SJSA1 (cell line): ENCODE measurements at regions not wholly inside any gene's neighbourhood (a gene's known extent, or its start where the extent isn't known, plus 50 kb on each side); places are given as distances from the start of the nearest gene placed in this dataset.

Source experiments
- DNase-seq, 2 experiments: peaks; one replicate each; pipeline ENCODE4 v3.0.0-alpha.2; 2015 to 2020; ENCODE audit warnings: low spot score in 2 of 2, low read depth in 1 of 2
- H3K27ac ChIP-seq: fragments of 250-450 bp; sonication (Bioruptor Pico); 2 replicates; pipeline ENCODE4 v1.5.1; 2020; ENCODE audit warnings: mild to moderate bottlenecking, moderate library complexity
- H3K27me3 ChIP-seq: fragments of 250-450 bp; sonication (Bioruptor Pico); replicated peaks from 2 replicates; pipeline ENCODE4 v1.5.1; 2020; ENCODE audit warnings: mild to moderate bottlenecking, moderate library complexity
- H3K36me3 ChIP-seq: fragments of 250-450 bp; sonication (Bioruptor Pico); 2 replicates; pipeline ENCODE4 v1.5.1; 2020; ENCODE audit warnings: mild to moderate bottlenecking
- H3K4me1 ChIP-seq: fragments of 250-450 bp; sonication (Bioruptor Pico); replicated peaks from 2 replicates; pipeline ENCODE4 v1.6.1; 2021; ENCODE audit warnings: mild to moderate bottlenecking
- H3K4me3 ChIP-seq: fragments of 250-450 bp; sonication (Bioruptor Pico); 2 replicates; pipeline ENCODE4 v1.5.1; 2020; ENCODE audit warnings: mild to moderate bottlenecking
- H3K9me3 ChIP-seq: fragments of 250-450 bp; sonication (Bioruptor Pico); replicated peaks from 2 replicates; pipeline ENCODE4 v1.5.1; 2020; ENCODE audit warnings: mild to moderate bottlenecking

DNA sequence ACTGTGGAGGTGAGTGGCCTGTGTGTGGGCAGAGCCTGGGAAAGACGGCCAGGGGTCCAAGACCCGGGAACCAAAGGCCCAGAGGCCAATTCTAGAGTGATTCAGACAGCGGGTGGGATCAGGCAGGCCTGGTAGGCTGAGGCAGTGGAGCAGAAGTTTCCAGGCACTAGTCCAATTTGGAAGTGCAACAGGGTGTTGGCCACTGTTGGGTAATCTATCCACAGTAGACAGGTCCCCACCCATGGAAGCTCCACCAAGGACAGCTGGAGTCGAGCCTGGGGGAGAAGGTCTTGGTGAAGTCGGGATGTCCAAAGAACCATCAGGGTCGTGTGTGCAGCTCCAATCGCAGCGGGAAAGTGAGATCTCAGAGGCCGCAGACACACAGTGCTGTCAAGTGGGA lies 125.8 kb upstream of the COPS8 start:
- H3K27me3 ChIP-seq, result no peaks in the 10 kb centered on the region
- peaks cover 2% of the 10 kb centered on the region; the same call in 1 of the 2 replicates for H3K9me3 ChIP-seq
- H3K4me1 ChIP-seq, result peaks cover 10% of the 10 kb centered on the region
- H3K4me3 ChIP-seq, result no peak overlapping the region
- no peak overlapping the region for H3K27ac ChIP-seq
- DNase-seq, result no peak
- H3K36me3 ChIP-seq, result no peaks in the 10 kb centered on the region

DNA sequence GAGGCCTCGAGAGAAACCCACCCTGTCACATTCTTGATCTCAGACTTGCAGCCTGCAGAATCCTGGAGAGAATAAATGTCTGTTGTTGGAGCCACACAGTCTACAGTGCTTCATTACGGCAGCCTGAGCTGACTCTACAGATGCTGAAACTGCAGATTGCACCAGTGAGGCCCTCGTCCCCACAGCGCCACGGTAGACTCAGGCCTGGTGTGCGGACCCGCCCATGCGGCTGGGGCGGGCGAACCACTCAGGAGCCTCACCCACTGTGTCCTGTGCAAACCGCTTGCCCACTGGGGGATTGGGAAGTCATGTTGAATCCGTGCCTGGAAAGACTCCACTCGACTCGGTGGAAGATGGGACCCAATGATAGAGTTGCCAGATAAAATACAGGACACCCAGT lies 125.2 kb upstream of the COPS8 start:
- no peak for DNase-seq
- Histone ChIP-seq H3K4me1 (peaks cover 7% of the 10 kb centered on the region), H3K27me3 (no peaks in the 10 kb centered on the region), H3K4me3 (no peak overlapping the region), H3K36me3 (no peaks in the 10 kb centered on the region), H3K9me3 (peaks cover 2% of the 10 kb centered on the region; the same call in 1 of the 2 replicates), H3K27ac (no peak overlapping the region)

DNA sequence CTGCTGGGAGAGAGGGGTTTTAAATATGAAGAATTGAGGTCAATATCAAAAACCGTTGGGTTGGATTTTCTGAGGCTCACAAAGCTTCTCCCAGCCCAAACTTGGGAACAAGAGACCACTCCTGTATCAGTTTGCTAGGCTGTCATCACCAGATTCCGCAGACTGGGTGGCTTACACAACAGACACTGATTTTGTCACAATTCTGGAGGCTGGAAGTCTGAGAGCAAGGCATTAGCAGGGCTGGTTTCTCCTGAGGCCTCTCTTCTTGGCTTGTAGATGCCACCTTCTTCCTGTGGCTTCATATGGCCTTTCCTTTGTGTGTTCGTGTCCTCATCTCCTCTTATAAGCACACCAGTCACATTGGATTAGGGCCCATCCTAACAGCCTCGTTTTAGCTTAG lies 122.9 kb upstream of the COPS8 start:
- Histone ChIP-seq H3K27ac (no peak overlapping the region), H3K27me3 (no peaks in the 10 kb centered on the region), H3K36me3 (no peaks in the 10 kb centered on the region), H3K4me3 (no peak overlapping the region), H3K4me1 (no peaks in the 10 kb centered on the region; the same call in 1 of the 2 replicates), H3K9me3 (no peaks in the 10 kb centered on the region)
- no peak for DNase-seq

DNA sequence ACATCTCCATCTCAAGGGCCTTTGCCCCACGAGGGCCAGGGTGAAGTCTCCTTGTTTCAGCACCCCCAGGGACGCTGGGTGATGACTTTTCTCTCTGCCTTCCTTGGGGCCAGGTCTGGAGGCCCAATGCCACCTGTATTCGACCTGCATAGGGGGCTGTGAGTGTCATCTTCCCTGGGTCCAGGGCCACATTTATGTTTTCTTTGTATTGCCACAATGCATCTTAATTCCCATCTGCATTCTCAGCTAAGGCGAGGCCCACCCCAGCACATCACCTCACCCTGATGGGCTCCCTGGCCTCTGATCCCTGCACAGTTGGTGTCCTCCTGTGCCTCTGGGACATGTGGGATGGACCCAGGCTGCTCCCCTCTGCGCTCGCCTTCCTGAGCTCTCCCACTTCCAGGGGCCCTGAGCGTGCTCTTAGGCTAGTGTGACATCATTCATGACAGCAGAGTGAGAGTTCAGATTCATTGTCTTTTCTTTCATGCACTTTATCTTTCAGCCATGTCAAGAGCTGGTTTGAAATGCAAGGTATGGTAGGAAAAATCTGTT lies 122.0 kb upstream of the COPS8 start:
- H3K9me3 ChIP-seq, result no peaks in the 10 kb centered on the region
- H3K4me1 ChIP-seq, result no peaks in the 10 kb centered on the region; the same call in 1 of the 2 replicates
- no peak overlapping the region for H3K27ac ChIP-seq
- no peak overlapping the region for H3K4me3 ChIP-seq
- no peaks in the 10 kb centered on the region for H3K27me3 ChIP-seq
- H3K36me3 ChIP-seq, result no peaks in the 10 kb centered on the region
- no peak for DNase-seq

DNA sequence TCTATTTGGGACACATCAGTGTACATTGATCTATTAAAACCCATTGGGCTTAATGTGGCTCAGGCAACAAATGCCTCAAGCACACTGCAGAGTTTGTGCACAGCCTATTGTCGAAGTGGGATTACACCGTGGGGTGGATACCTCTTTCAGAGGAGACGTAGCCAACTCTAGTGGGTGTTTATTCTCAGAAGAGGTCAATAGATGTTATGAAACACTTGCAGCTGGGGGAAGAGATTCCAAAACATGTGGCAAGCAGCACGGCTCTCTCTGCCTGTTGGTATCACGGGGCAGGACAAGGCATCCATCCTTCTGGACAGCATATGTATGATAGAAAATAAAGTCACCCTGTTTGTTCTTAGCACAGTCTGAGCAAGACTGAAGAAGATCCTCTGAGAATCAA lies 121.4 kb upstream of the COPS8 start:
- H3K36me3 ChIP-seq, result no peaks in the 10 kb centered on the region
- H3K4me1 ChIP-seq, result no peaks in the 10 kb centered on the region; the same call in 1 of the 2 replicates
- no peaks in the 10 kb centered on the region for H3K9me3 ChIP-seq
- H3K27me3 ChIP-seq, result no peaks in the 10 kb centered on the region
- DNase-seq, result no peak
- H3K4me3 ChIP-seq, result no peak overlapping the region
- H3K27ac ChIP-seq, result no peak overlapping the region

DNA sequence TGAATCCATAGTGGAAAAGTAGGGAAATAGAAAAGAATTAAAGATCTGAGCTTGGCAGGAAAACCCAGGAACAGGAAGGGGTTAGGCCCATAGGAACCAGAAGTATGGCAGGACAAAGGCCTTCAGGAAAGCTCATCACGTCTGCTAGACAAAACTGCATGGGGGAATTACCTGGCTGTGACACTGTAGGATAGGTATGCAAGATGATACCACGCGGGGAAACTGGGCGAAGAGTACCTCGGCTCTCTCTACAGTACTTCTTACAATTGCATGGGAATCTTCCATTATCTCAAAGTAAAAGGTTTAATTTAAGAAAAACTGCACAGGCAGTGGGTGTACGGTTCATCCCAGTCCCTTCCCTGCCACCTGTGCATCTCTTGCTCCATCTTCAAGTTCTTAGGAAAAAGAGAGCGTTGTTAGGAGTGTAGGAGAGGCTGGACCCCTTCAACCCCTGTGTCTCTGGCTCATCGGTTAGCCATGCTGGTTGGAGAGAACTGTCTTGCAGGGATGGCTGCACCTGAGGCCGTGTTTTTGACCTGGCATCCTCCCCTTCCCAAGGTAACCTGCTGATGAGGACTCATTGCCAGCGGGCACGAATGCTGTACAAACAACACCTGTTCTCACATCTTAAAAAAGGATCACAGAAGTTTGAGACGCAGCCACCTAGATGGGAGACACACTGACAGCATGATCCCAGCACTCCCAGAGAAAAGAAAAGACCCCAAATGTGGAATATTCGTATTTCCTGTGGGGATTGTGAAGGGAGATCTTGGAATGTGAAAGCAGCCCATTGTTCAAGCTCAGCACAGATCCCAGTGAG lies 120.5 kb upstream of the COPS8 start:
- H3K9me3 ChIP-seq, result no peaks in the 10 kb centered on the region
- H3K36me3 ChIP-seq, result no peaks in the 10 kb centered on the region
- no peaks in the 10 kb centered on the region for H3K27me3 ChIP-seq
- H3K4me3 ChIP-seq, result no peak overlapping the region
- no peaks in the 10 kb centered on the region; the same call in 1 of the 2 replicates for H3K4me1 ChIP-seq
- H3K27ac ChIP-seq, result no peak overlapping the region
- no peak for DNase-seq

DNA sequence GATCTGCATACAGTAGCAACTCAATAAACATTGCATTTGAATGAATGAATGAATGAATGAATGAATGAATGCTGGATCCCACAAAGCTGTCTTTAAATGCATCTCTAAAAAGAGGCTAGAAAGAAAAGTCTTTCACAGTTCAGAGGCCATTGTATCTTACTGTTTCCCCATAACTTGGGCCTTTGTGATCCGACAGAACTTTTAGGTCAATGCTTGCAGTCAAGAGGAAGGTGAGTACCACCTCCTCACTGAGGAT lies 119.9 kb upstream of the COPS8 start:
- H3K4me3 ChIP-seq, result no peak overlapping the region
- no peak for DNase-seq
- no peaks in the 10 kb centered on the region; the same call in 1 of the 2 replicates for H3K4me1 ChIP-seq
- no peaks in the 10 kb centered on the region for H3K9me3 ChIP-seq
- no peaks in the 10 kb centered on the region for H3K27me3 ChIP-seq
- no peaks in the 10 kb centered on the region for H3K36me3 ChIP-seq
- H3K27ac ChIP-seq, result no peak overlapping the region

DNA sequence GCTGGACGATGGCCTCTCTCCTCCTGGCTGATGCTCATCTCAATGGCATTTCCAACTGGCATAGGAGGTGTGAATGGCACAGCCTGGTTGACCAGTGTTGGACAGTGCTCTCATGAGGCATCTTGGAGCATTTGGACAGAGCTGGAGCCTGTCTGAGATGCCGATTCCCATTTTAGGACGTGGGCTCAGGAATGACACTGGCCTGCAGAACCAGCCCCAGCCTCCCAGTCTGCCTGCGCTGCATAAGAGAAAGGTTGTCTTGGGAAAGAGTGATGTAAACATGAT lies 118.2 kb upstream of the COPS8 start:
- no peak for DNase-seq
- Histone ChIP-seq H3K27me3 (no peaks in the 10 kb centered on the region), H3K36me3 (no peaks in the 10 kb centered on the region), H3K4me3 (no peak overlapping the region), H3K27ac (no peak overlapping the region), H3K9me3 (no peaks in the 10 kb centered on the region), H3K4me1 (peaks cover 3% of the 10 kb centered on the region)

DNA sequence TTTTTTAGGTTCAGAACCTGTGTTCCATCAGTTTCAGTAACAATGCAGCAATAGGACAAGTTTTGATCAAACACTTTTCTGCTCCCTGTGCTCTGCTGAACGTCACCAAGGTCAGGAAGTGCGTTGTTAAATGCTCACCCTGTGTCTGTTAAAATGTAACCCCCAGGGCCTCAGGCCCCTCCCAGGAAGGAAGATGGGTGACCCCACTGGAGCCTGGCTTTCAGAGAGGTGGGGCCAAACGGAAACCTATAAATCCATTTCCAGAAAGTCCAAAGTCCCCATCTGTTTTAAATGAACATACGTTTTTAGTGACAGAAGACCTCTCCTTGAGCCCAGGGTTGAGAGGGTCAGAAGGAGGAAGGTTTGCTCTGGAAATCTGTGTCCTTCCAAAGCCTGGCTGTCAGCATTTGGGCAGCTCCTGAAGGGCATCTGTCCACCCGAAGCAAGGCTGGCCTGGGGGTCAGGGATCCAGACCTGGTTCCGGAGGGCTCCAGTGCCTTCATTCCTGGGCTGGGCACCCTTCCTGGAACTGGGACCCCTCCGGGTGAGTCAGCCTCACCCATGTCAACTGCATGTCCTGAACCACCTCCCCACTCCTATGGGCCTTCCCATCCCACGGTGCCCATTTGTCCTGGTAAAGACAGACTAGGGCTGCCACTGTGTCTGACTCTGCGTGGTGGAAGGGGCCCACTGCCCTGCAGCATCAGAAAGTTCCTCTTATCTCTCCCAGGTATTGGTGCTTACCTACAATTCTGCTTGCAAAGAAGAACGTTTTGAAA lies 117.4 kb upstream of the COPS8 start:
- no peaks in the 10 kb centered on the region for H3K9me3 ChIP-seq
- DNase-seq, result no peak
- no peak overlapping the region for H3K27ac ChIP-seq
- no peaks in the 10 kb centered on the region for H3K36me3 ChIP-seq
- H3K27me3 ChIP-seq, result no peaks in the 10 kb centered on the region
- no peak overlapping the region for H3K4me3 ChIP-seq
- peaks cover 10% of the 10 kb centered on the region for H3K4me1 ChIP-seq

DNA sequence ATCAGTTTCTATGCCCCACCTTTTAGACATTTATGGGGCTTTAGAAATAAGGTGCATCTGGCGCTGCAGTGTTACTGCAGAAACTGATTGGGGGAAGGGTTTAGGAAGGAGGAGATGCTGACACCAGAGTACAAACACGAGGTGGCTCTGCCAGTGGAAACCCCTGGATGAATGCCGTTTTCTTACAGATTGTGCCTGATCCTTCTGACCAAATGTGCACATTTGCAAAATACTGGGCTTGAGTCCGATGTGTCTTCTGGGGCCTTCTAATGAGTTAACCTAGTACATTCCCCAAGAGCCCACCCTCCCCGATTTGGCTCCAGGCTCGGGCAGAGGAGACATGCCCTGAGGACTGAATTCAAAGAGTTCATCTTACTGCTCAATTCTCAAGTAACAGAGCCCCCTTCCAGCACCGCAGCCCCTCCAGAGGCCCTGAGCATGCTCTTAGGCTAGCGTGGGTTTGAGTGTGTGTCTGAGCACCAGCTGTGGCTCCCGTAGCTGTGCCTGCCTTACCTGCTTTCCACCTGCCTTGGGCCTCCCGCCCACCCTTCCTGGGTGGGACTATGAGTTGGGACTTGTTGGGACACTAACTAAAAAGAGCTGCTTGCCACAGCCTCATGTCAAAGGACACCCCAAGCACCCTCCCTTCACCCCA lies 116.7 kb upstream of the COPS8 start:
- no peak overlapping the region for H3K27ac ChIP-seq
- no peaks in the 10 kb centered on the region for H3K27me3 ChIP-seq
- no peak for DNase-seq
- no peaks in the 10 kb centered on the region for H3K9me3 ChIP-seq
- H3K4me1 ChIP-seq, result peaks cover 10% of the 10 kb centered on the region
- H3K36me3 ChIP-seq, result no peaks in the 10 kb centered on the region
- no peak overlapping the region for H3K4me3 ChIP-seq

DNA sequence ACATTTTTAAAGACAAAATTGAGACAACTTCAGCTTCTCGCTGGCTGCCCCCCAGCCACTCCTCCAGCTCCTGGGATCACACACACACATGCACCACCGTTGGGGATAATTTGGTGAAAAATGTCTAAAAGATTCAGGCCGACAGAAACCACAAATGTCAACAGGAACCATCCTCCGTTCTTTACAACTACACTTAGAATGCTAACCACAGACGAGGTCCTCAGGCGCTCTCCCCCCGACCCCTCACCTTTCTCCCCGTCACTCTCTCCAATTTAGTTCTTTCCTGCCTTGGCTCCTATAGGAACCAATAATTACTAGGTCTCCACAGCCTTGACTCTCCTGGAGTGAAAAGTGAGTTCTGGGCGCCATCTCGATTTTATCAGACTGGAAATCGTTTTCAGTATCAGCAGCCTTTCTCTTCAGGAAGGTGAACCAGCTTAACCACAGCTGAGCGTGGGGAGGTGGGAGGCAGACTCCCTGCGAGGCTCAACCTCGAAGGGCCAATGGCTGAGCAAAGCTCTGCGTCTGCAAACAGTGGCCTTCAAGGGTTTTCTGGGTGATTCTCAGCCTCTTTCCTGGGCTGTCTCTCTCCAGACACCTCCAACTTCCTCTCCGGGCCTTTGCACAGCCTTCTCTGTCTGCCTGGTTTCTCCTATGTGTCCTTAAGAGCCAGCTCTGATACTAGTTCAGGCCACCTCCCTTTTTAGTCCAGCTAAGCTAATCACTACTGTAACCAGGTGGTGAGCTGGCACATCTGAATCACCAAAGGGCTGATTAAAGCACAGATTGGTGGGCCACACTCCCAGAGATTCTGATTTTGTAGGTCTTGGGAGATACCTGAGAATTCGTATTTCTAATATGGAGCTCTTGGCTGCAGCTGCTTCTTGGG lies 115.7 kb upstream of the COPS8 start:
- Histone ChIP-seq H3K27me3 (no peaks in the 10 kb centered on the region), H3K36me3 (no peaks in the 10 kb centered on the region), H3K9me3 (no peaks in the 10 kb centered on the region), H3K27ac (no peak overlapping the region), H3K4me3 (no peak overlapping the region), H3K4me1 (peaks cover 10% of the 10 kb centered on the region)
- no peak for DNase-seq

DNA sequence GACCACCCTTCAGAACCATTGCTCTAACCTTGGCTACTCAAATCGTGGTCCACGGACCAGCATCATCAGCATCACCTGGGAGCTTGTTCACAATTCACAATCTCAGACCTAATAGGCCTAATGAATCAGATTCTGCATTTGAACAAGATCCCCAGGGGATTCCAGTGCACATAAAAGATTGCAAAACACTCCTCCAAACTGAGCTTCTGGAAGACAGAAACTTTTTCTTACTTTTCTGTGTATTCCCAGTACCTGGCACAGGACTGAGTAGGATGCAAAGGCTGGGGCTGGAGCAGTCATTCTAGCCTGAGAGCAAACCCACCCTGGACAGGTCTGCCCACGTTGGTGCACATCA lies 115.1 kb upstream of the COPS8 start:
- Histone ChIP-seq H3K36me3 (no peaks in the 10 kb centered on the region), H3K27ac (no peak overlapping the region), H3K4me1 (peaks cover 10% of the 10 kb centered on the region), H3K27me3 (no peaks in the 10 kb centered on the region), H3K4me3 (no peak overlapping the region), H3K9me3 (no peaks in the 10 kb centered on the region)
- no peak for DNase-seq

DNA sequence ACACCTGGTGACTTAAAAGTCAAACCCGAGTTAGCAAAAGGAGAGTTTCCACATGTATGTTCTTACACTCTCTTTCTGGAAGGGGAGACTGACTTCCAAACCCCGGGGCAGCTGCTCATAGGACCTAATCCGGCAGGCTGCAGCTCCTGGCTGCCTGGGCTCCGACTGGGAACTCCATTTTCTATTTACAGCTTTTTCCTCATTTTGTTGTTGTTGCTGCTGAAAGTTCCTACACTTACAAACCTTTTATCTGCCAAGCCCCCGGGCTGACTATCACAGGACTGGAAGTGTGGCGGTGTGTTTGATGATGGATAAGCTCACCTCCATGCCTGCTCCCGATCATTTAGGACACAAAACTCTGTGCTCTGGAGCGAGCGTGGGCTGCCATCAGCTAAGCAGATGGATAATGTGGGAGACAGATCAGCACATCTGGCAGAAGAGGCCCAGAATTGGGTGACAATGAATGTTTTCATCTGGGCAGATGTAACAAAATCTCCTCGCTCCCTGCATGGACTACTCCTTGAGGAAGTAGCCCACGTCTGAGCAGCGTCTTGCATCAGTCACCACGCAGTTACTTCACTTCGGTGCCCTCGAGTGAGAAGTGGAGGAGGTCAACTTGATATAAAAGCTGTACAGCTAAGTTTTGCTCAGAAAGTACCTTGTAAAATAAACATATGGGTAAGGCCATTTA lies 114.4 kb upstream of the COPS8 start:
- H3K27me3 ChIP-seq, result no peaks in the 10 kb centered on the region
- DNase-seq, result no peak
- H3K27ac ChIP-seq, result no peak overlapping the region
- H3K36me3 ChIP-seq, result no peaks in the 10 kb centered on the region
- H3K9me3 ChIP-seq, result no peaks in the 10 kb centered on the region
- H3K4me1 ChIP-seq, result peaks cover 10% of the 10 kb centered on the region
- H3K4me3 ChIP-seq, result no peak overlapping the region
